Sigmoid colon (tissue), 6 donors: ENCODE measurements at regions not wholly inside any gene's neighbourhood (a gene's known extent, or its start where the extent isn't known, plus 50 kb on each side); places are given as distances from the start of the nearest gene placed in this dataset.

Source experiments
- DNase-seq: peaks from one replicate; pipeline ENCODE4 v3.0.0-alpha.2; 2019
- H3K27ac ChIP-seq, 4 donors: fragments of 200-600 bp; sonication (generic); one replicate each; pipeline ENCODE4 v1.5.1; 2016 to 2019; ENCODE audit warnings: mild to moderate bottlenecking in 1 of 4
- H3K27me3 ChIP-seq, 3 donors: fragments of 200-600 bp; sonication (generic); one replicate each; pipeline ENCODE4 v1.5.1; 2019; ENCODE audit warnings: mild to moderate bottlenecking in 1 of 3
- H3K36me3 ChIP-seq, 4 donors: fragments of 200-600 bp; sonication (generic); one replicate each; pipeline ENCODE4 v1.5.1; 2016 to 2019
- H3K4me1 ChIP-seq, 4 donors: fragments of 200-600 bp; sonication (generic); one replicate each; pipeline ENCODE4 v1.5.1; 2017 to 2019
- H3K4me3 ChIP-seq, 4 donors: fragments of 200-600 bp; sonication (generic); one replicate each; pipeline ENCODE4 v1.5.1; 2017 to 2019; ENCODE audit warnings: mild to moderate bottlenecking in 2 of 4, moderate library complexity in 1 of 4
- H3K9me3 ChIP-seq, 4 donors: fragments of 200-600 bp in 3 of 4; sonication (generic) in 3 of 4; one replicate each; pipeline versions ENCODE4 v1.5.1 to v1.6.1; 2013 to 2019
- CTCF ChIP-seq, 4 experiments: fragments of 450-650 bp in 3 of 4; fragments of 200-600 bp in 1 of 4; IDR thresholded peaks; one replicate each; pipeline ENCODE4 v1.5.1; 2016 to 2019; ENCODE audit warnings: antibody characterized with exemption in 4 of 4, mild to moderate bottlenecking in 3 of 4, moderate library complexity in 2 of 4
- EP300 ChIP-seq, 4 donors: sonication (generic); formaldehyde crosslinking; IDR thresholded peaks; one replicate each; pipeline ENCODE4 v1.6.1; 2017; ENCODE audit warnings: antibody characterized with exemption in 4 of 4
- POLR2A ChIP-seq, 2 donors: fragments of 450-650 bp; IDR thresholded peaks; one replicate each; pipeline ENCODE4 v1.6.1; 2016; ENCODE audit warnings: antibody characterized with exemption in 2 of 2, mild to moderate bottlenecking in 2 of 2, moderate library complexity in 2 of 2
- POLR2AphosphoS5 ChIP-seq, 4 donors: sonication (generic); formaldehyde crosslinking; IDR thresholded peaks; one replicate each; pipeline ENCODE4 v1.6.1; 2017; ENCODE audit warnings: antibody characterized with exemption in 4 of 4
- WGBS, 2 donors: extraction: QIAGEN DNeasy Blood & Tissue Kit; methylation state at CpG; one replicate each; pipeline ENCODE4 v1.1.7; 2013; 5-methylcytosine and 5-hydroxymethylcytosine counted together
- intact Hi-C: fragments of 100-400 bp; cut with DNase I; formaldehyde crosslinking; loops from one replicate; pipeline ENCODE4 v1.15.1; 2023
- donor health status: healthy with polysubstance abuse.
- donor health status: healthy.

DNA sequence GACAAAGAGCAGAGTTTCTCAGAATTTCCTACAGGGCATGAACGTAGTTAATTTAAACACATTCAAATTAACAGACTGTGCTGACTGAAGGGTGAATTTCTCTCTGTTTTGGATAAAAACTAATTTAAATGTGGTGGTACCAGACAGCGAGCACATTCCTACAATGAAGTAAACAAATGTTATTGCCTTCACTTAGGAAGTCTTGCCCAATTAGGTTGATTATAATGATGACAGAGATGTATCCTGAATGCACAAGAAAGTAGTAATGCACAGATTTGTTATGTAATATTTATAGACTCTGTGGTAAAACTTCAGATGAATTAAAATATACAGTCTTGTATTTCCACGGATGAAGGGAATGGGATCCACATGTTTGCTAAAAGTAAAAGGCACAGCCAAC, 507.2 kb downstream of the EPHA4 start:
- DNase-seq = no peak
- H3K4me3 ChIP-seq = no peak overlapping the region
- peaks cover 0 to 8% (median 0%) of the 10 kb centered on the region in 4 donors for H3K4me1 ChIP-seq
- TF ChIP-seq POLR2AphosphoS5 (IDR thresholded peaks at IDR 0.05) = no peak
- H3K27ac ChIP-seq = no peak overlapping the region
- H3K36me3 ChIP-seq = no peaks in the 10 kb centered on the region
- no peaks in the 10 kb centered on the region for H3K9me3 ChIP-seq
- no peaks in the 10 kb centered on the region for H3K27me3 ChIP-seq
- 61 to 74% methylated on average over 3 of the region's 3 CpGs for WGBS, 2 donors
- intact Hi-C loops = no loop called here

DNA sequence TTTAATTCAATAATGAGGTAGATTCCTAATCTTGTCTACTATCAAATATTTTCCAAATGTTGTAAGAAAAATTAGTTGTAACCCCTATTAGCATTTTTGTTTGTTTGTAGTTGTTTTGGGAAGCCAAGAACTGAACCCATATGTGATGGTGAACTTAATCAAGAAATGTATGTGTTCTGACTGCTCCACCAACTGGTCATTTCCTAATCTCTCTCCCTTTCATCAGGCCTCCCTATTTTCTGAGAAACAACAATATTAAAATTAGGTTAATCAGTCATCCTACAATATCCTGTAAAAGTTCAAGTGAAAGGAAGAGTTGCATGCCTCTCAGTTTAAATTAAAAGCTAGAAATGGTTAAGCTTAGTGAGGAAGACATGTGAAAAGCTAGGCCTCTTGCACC, 504.0 kb downstream of the EPHA4 start:
- Histone ChIP-seq H3K27me3 (no peaks in the 10 kb centered on the region), H3K27ac (no peak overlapping the region), H3K36me3 (no peaks in the 10 kb centered on the region), H3K9me3 (no peaks in the 10 kb centered on the region), H3K4me1 (no peaks in the 10 kb centered on the region), H3K4me3 (no peak overlapping the region)
- no peak for TF ChIP-seq CTCF (IDR thresholded peaks at IDR 0.05)
- TF ChIP-seq POLR2AphosphoS5 (IDR thresholded peaks at IDR 0.05) = no peak
- no peak for TF ChIP-seq EP300 (IDR thresholded peaks at IDR 0.05)
- TF ChIP-seq POLR2A (IDR thresholded peaks at IDR 0.05) = no peak
- intact Hi-C loops = no loop called here
- no peak for DNase-seq

DNA sequence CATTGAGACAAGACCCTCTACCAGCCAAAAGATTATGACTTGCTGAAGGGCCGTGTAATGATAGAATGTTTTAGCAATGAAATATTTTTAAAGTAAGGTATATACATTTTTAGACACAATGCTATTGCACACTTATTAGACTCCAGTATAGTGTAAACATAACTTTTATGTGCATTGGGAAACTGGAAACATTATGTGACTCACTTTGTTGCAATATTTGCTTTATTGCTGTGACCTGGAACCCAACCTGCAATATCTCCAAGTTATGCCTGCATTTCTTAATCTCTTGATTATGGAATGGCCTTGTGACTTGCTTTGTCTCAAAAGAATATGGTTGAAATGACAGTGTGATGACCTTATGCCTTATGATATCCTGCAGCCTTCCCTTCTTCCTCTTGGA, 502.0 kb downstream of the EPHA4 start:
- Histone ChIP-seq H3K27me3 (no peaks in the 10 kb centered on the region), H3K4me1 (no peaks in the 10 kb centered on the region), H3K4me3 (no peak overlapping the region), H3K36me3 (no peaks in the 10 kb centered on the region), H3K9me3 (no peaks in the 10 kb centered on the region), H3K27ac (no peak overlapping the region)
- TF ChIP-seq POLR2AphosphoS5 (IDR thresholded peaks at IDR 0.05) (no peak), POLR2A (IDR thresholded peaks at IDR 0.05) (no peak), EP300 (IDR thresholded peaks at IDR 0.05) (no peak), CTCF (IDR thresholded peaks at IDR 0.05) (no peak)
- intact Hi-C loops = no loop called here
- WGBS, 2 donors = 95 to 97% methylated on average over 1 of the region's 1 CpG
- DNase-seq = no peak

- intact Hi-C loops = no loop called here
- TF ChIP-seq POLR2A (IDR thresholded peaks at IDR 0.05) (no peak), POLR2AphosphoS5 (IDR thresholded peaks at IDR 0.05) (no peak), EP300 (IDR thresholded peaks at IDR 0.05) (no peak), CTCF (IDR thresholded peaks at IDR 0.05) (no peak)
- no peaks in the 10 kb centered on the region for H3K36me3 ChIP-seq
Measured at GRCh38 chr2:221073326-221074049, 498.6 kb downstream of the EPHA4 start.

DNA sequence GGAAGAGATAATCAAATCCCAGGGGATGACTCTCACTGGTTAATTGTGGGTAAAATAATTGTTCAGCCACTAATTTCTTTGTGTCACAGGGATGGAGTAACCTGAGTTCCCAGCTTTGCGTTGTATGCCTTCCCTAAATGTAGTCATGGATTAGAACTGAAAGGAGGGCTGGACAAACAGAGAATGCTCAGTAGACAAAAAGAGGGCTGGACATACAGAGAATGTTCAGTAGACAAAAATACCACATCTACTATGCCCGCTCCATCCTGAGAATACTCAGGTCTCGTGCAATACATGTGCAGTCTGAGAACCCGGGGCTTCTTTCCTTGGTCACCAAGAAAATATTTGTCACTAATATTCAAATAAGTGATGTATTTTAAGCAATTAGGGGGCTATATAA, 497.9 kb downstream of the EPHA4 start:
- intact Hi-C loops = no loop called here
- no peak for DNase-seq
- Histone ChIP-seq H3K27ac (no peak overlapping the region), H3K4me1 (no peaks in the 10 kb centered on the region), H3K4me3 (no peak overlapping the region), H3K9me3 (no peaks in the 10 kb centered on the region), H3K36me3 (no peaks in the 10 kb centered on the region), H3K27me3 (no peaks in the 10 kb centered on the region)
- 92% methylated on average over 4 of the region's 4 CpGs for WGBS, 2 donors
- no peak for TF ChIP-seq POLR2AphosphoS5 (IDR thresholded peaks at IDR 0.05)
- no peak for TF ChIP-seq EP300 (IDR thresholded peaks at IDR 0.05)
- TF ChIP-seq POLR2A (IDR thresholded peaks at IDR 0.05) = no peak
- TF ChIP-seq CTCF (IDR thresholded peaks at IDR 0.05) = no peak

More at GRCh38 chr2:221073326-221074049, 498.6 kb downstream of the EPHA4 start:
- Histone ChIP-seq H3K27ac (no peak overlapping the region), H3K9me3 (no peaks in the 10 kb centered on the region), H3K4me1 (no peaks in the 10 kb centered on the region), H3K27me3 (no peaks in the 10 kb centered on the region), H3K4me3 (no peak overlapping the region)
- no peak for DNase-seq
- WGBS, 2 donors = 90 to 91% methylated on average over 4 of the region's 4 CpGs
